ENCODE measurements at regions not wholly inside any gene's neighbourhood (a gene's known extent, or its start where the extent isn't known, plus 50 kb on each side); places are given as distances from the start of the nearest gene placed in this dataset.

GRCh38 chr12:20018406-20018805 lies 349.9 kb upstream of the PDE3A start:
- DNase-seq (ENCODE audit: low read depth): no peak
- no peak for TF ChIP-seq CTCF (conservative IDR thresholded peaks at IDR 0.05; ENCODE audit: control insufficient read depth, insufficient read depth, low read depth, low read length)
- H3K4me3 ChIP-seq (ENCODE audit: control insufficient read depth, low read depth, low read length): no peak overlapping the region

- peak; percentile 74 for DNase-seq (ENCODE audit: low read depth)
- TF ChIP-seq CTCF (conservative IDR thresholded peaks at IDR 0.05; ENCODE audit: control insufficient read depth, insufficient read depth, low read depth, low read length): no peak
- no peak overlapping the region for H3K4me3 ChIP-seq (ENCODE audit: control insufficient read depth, low read depth, low read length)
These were observed 344.1 kb upstream of the PDE3A start for GRCh38 chr12:20024194-20024593.

GRCh38 chr12:20028033-20028432 lies 340.3 kb upstream of the PDE3A start:
- TF ChIP-seq CTCF (conservative IDR thresholded peaks at IDR 0.05; ENCODE audit: control insufficient read depth, insufficient read depth, low read depth, low read length): no peak
- H3K4me3 ChIP-seq (ENCODE audit: control insufficient read depth, low read depth, low read length): no peak overlapping the region
- no peak for DNase-seq (ENCODE audit: low read depth)

- no peak for DNase-seq (ENCODE audit: low read depth)
- no peak for TF ChIP-seq CTCF (conservative IDR thresholded peaks at IDR 0.05; ENCODE audit: control insufficient read depth, insufficient read depth, low read depth, low read length)
- H3K4me3 ChIP-seq (ENCODE audit: control insufficient read depth, low read depth, low read length): no peak overlapping the region
These were observed 337.5 kb upstream of the PDE3A start for GRCh38 chr12:20030826-20031225.

- TF ChIP-seq CTCF (conservative IDR thresholded peaks at IDR 0.05; ENCODE audit: control insufficient read depth, insufficient read depth, low read depth, low read length): no peak
- DNase-seq (ENCODE audit: low read depth): no peak
- no peak overlapping the region for H3K4me3 ChIP-seq (ENCODE audit: control insufficient read depth, low read depth, low read length)
These were observed 328.8 kb upstream of the PDE3A start for GRCh38 chr12:20039562-20039961.

GRCh38 chr12:20040184-20040583 lies 328.2 kb upstream of the PDE3A start:
- DNase-seq (ENCODE audit: low read depth): no peak
- no peak for TF ChIP-seq CTCF (conservative IDR thresholded peaks at IDR 0.05; ENCODE audit: control insufficient read depth, insufficient read depth, low read depth, low read length)
- no peak overlapping the region for H3K4me3 ChIP-seq (ENCODE audit: control insufficient read depth, low read depth, low read length)

- no peak for DNase-seq (ENCODE audit: low read depth)
- no peak for TF ChIP-seq CTCF (conservative IDR thresholded peaks at IDR 0.05; ENCODE audit: control insufficient read depth, insufficient read depth, low read depth, low read length)
- no peak overlapping the region for H3K4me3 ChIP-seq (ENCODE audit: control insufficient read depth, low read depth, low read length)
These were observed 327.5 kb upstream of the PDE3A start for GRCh38 chr12:20040831-20041230.
